ENCODE measurements at regions not wholly inside any gene's neighbourhood (a gene's known extent, or its start where the extent isn't known, plus 50 kb on each side); places are given as distances from the start of the nearest gene placed in this dataset.
"Not testable (repeated sequence)": the region's sequence is repeated elsewhere in the genome, so short reads cannot be mapped to it uniquely, and the experiment has no call there.

DNA sequence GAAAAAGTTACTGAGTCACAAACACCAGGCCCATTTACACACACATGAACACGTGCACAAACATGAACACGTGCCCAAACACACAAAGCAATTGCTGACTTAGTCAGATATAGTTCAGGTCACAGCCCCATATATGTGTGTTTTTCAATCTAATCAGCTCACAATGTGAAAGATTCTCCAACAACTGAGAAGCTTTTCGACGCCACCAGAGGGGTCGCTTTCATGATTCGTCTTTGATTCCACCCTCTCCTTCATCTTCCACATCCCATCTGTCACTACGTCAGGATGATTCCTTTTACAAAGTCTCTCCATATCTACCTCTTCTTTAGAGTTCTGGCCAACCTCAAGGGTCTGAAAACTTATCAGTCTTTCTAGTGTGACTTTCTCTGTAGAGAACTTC, 188.7 kb upstream of the LRRC61 start:
- WGBS, 3 donors, result 89 to 92% (median 89%) methylated on average over 7 of the region's 7 CpGs
- DNase-seq, result not testable (repeated sequence)

DNA sequence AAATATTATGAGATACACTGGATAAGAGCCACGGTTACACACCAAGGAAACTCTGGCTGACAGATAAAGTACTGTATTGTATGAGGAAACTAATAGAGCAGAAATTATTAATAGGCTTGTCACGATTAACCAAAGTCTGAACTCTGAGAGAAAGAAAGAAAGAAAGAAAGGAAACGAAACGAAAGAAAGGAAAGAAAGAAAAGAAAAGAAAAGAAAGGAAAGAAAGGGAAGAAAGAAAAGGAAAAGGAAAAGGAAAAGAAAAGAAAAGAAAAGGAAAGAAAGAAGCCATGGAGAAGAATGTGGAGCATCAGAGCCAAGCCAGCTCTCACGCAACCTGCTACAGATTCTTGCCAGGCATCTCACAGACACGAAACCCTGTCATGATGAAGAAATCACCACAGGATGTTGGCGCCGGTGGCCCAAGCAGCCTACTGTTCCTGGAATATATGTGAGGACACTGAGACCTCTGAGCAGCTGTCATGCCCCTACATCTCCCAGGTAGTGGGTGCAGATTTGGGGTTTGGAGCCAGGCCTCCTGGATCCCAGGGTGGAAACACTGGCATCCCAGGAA, 187.4 kb upstream of the LRRC61 start:
- not testable (repeated sequence) for H3K9me3 ChIP-seq (ENCODE audit: control insufficient read depth in 2 of 2, insufficient read depth in 1 of 2, low read depth in 1 of 2, low read length in 1 of 2); H3K27ac ChIP-seq (ENCODE audit: low read depth in 1 of 3, low read length in 2 of 3); H3K4me3 ChIP-seq (ENCODE audit: low read depth in 1 of 3, low read length in 3 of 3); DNase-seq; H3K27me3 ChIP-seq (ENCODE audit: control insufficient read depth in 3 of 3, insufficient read depth in 3 of 3, low read length in 3 of 3); H3K4me1 ChIP-seq (ENCODE audit: control insufficient read depth in 3 of 3, insufficient read depth in 2 of 3, low read depth in 1 of 3, low read length in 2 of 3); FAIRE-seq; H3K36me3 ChIP-seq (ENCODE audit: control insufficient read depth in 3 of 3, insufficient read depth in 2 of 3, low read depth in 1 of 3, low read length in 3 of 3)
- 69 to 78% (median 71%) methylated on average over 8 of the region's 8 CpGs for WGBS, 3 donors

More for the DNA sequence above, 188.7 kb upstream of the LRRC61 start:
- H3K4me3 ChIP-seq (ENCODE audit: low read depth in 1 of 3, low read length in 3 of 3); H3K27me3 ChIP-seq (ENCODE audit: control insufficient read depth in 3 of 3, insufficient read depth in 3 of 3, low read length in 3 of 3); H3K27ac ChIP-seq (ENCODE audit: low read depth in 1 of 3, low read length in 2 of 3); H3K4me1 ChIP-seq (ENCODE audit: control insufficient read depth in 3 of 3, insufficient read depth in 2 of 3, low read depth in 1 of 3, low read length in 2 of 3); H3K9me3 ChIP-seq (ENCODE audit: control insufficient read depth in 2 of 2, insufficient read depth in 1 of 2, low read depth in 1 of 2, low read length in 1 of 2); H3K36me3 ChIP-seq (ENCODE audit: control insufficient read depth in 3 of 3, insufficient read depth in 2 of 3, low read depth in 1 of 3, low read length in 3 of 3); FAIRE-seq: not testable (repeated sequence)

DNA sequence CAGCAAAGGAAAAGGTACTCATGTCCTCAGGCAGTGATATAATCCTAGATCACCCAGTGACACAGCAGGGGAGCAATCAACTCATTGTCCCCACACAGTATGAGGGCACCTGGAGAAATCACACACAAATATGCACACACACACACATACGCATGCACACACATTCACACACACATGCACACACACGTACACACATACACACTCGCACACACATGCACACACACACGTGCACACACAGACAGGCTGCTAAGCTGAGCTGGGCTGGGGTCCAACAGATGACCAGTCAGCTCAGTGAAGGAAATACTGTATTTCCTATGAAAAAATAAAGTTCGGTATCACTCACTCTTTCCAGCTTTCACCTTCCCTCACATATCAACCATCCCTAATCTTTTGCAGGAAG, 183.3 kb upstream of the LRRC61 start:
- H3K27me3 ChIP-seq (ENCODE audit: control insufficient read depth in 3 of 3, insufficient read depth in 3 of 3, low read length in 3 of 3); DNase-seq; H3K9me3 ChIP-seq (ENCODE audit: control insufficient read depth in 2 of 2, insufficient read depth in 1 of 2, low read depth in 1 of 2, low read length in 1 of 2); H3K4me1 ChIP-seq (ENCODE audit: control insufficient read depth in 3 of 3, insufficient read depth in 2 of 3, low read depth in 1 of 3, low read length in 2 of 3); H3K4me3 ChIP-seq (ENCODE audit: low read depth in 1 of 3, low read length in 3 of 3); H3K27ac ChIP-seq (ENCODE audit: low read depth in 1 of 3, low read length in 2 of 3); H3K36me3 ChIP-seq (ENCODE audit: control insufficient read depth in 3 of 3, insufficient read depth in 2 of 3, low read depth in 1 of 3, low read length in 3 of 3); FAIRE-seq: not testable (repeated sequence)
- 85 to 93% (median 86%) methylated on average over 5 of the region's 5 CpGs for WGBS, 3 donors

DNA sequence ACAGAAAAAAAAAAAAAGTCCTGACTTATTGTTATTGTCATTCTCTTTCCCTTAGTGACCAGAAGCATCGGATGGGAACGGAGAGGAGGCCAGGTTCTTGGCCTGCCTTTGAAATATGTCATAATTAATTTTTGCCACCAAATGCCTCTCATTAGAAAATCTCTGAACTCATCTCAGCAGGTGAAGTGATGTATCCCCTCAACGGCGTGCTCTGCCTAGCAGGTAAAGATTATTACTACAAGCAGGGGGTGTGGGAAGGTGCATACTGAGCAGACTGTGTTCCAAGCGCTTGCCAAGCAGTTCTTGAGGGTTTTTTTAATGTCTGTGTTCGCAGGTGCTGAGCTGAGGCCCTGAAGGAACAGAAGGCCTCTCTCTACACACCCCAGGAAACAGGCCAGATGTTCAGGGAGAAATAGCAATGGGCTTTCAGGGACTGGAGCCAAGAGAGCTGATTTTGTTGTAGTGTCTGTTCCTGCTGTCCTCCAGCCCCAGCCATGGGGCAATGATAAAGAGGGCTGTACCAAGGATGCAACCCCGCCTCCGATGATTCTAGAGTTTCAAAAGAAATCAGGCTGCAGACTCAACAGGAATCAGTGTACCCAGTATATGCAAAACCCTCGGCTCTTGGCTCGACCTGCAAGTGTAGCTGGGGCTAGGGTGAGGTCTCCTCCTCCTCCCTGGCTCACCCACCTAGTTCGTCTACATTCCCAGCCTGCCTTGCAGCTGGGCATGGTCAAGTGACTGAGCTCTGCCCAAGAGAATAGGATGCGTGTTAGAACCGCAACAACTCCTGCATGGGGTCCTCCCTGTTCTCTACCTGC, 181.4 kb upstream of the LRRC61 start:
- WGBS, 3 donors, result 75 to 84% (median 79%) methylated on average over 10 to 12 of the region's 13 CpGs

DNA sequence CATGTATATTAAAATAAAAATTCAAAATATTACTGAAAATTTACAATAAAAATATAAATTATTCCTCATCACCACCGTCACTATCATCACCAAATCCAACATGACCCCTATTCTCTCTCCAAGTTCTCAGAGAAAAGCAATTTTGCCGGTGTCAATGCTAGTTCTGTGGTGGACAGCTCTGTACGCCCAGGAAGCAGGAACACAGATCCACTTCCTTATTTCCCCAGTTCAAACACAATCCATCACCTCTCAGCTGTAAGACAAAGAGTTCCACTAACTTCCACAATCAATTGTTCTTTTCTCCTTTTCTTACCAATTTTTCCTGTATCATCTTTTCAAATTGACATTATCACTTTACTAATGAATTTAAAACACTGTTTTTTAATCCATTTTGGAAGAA, 177.0 kb upstream of the LRRC61 start:
- FAIRE-seq; H3K36me3 ChIP-seq (ENCODE audit: control insufficient read depth in 3 of 3, insufficient read depth in 2 of 3, low read depth in 1 of 3, low read length in 3 of 3); H3K9me3 ChIP-seq (ENCODE audit: control insufficient read depth in 2 of 2, insufficient read depth in 1 of 2, low read depth in 1 of 2, low read length in 1 of 2); DNase-seq; H3K4me1 ChIP-seq (ENCODE audit: control insufficient read depth in 3 of 3, insufficient read depth in 2 of 3, low read depth in 1 of 3, low read length in 2 of 3); H3K27ac ChIP-seq (ENCODE audit: low read depth in 1 of 3, low read length in 2 of 3); H3K27me3 ChIP-seq (ENCODE audit: control insufficient read depth in 3 of 3, insufficient read depth in 3 of 3, low read length in 3 of 3); H3K4me3 ChIP-seq (ENCODE audit: low read depth in 1 of 3, low read length in 3 of 3): not testable (repeated sequence)
- WGBS, 3 donors, result 68 to 81% (median 74%) methylated on average over 2 to 3 of the region's 3 CpGs

More for the DNA sequence above, 181.4 kb upstream of the LRRC61 start:
- DNase-seq; H3K4me1 ChIP-seq (ENCODE audit: control insufficient read depth in 3 of 3, insufficient read depth in 2 of 3, low read depth in 1 of 3, low read length in 2 of 3); H3K9me3 ChIP-seq (ENCODE audit: control insufficient read depth in 2 of 2, insufficient read depth in 1 of 2, low read depth in 1 of 2, low read length in 1 of 2); H3K36me3 ChIP-seq (ENCODE audit: control insufficient read depth in 3 of 3, insufficient read depth in 2 of 3, low read depth in 1 of 3, low read length in 3 of 3); FAIRE-seq; H3K4me3 ChIP-seq (ENCODE audit: low read depth in 1 of 3, low read length in 3 of 3); H3K27ac ChIP-seq (ENCODE audit: low read depth in 1 of 3, low read length in 2 of 3); H3K27me3 ChIP-seq (ENCODE audit: control insufficient read depth in 3 of 3, insufficient read depth in 3 of 3, low read length in 3 of 3): not testable (repeated sequence)

DNA sequence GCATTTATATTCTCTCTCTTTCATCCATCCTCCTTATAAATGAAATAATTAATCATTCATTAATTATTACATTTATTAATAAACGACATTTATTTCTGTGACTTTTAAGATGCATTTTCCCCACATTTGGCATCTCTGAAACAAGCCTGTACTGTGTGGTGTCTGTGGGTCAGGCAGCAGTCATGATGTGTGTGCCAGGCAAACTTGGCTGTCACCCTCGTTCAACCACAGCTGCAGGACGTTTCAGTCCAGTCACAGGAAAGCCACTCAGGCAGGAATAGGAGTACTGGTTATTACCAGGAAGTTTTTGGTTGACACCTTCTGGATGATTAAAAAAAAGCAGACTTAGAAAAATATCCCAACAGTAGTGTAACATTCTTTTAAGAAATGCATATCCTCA, 175.6 kb upstream of the LRRC61 start:
- not testable (repeated sequence) for H3K9me3 ChIP-seq (ENCODE audit: control insufficient read depth in 2 of 2, insufficient read depth in 1 of 2, low read depth in 1 of 2, low read length in 1 of 2); H3K36me3 ChIP-seq (ENCODE audit: control insufficient read depth in 3 of 3, insufficient read depth in 2 of 3, low read depth in 1 of 3, low read length in 3 of 3); H3K27ac ChIP-seq (ENCODE audit: low read depth in 1 of 3, low read length in 2 of 3); H3K4me3 ChIP-seq (ENCODE audit: low read depth in 1 of 3, low read length in 3 of 3); FAIRE-seq; DNase-seq; H3K27me3 ChIP-seq (ENCODE audit: control insufficient read depth in 3 of 3, insufficient read depth in 3 of 3, low read length in 3 of 3); H3K4me1 ChIP-seq (ENCODE audit: control insufficient read depth in 3 of 3, insufficient read depth in 2 of 3, low read depth in 1 of 3, low read length in 2 of 3)
- 45 to 53% (median 53%) methylated on average over 3 of the region's 3 CpGs for WGBS, 3 donors

DNA sequence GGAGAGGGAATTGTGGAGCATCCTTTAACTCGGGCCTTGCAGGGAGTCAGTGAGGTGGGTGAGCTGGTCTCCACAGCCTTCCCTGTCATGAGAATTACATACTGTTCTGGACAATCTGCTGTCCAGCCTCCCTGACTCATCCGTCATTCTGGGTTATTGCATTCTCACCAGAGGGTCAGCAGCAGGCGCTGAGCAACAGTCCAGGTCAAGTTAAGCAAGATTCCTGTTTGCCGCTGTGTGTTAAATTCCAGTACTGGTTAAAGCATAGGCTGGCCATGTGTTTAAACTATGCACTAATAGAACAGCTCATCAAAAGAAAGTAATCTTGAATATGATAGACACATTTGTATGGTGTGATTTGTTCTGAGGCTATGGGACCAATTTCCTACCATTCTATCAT, 167.1 kb upstream of the LRRC61 start:
- FAIRE-seq; DNase-seq; H3K4me3 ChIP-seq (ENCODE audit: low read depth in 1 of 3, low read length in 3 of 3); H3K9me3 ChIP-seq (ENCODE audit: control insufficient read depth in 2 of 2, insufficient read depth in 1 of 2, low read depth in 1 of 2, low read length in 1 of 2); H3K27me3 ChIP-seq (ENCODE audit: control insufficient read depth in 3 of 3, insufficient read depth in 3 of 3, low read length in 3 of 3); H3K4me1 ChIP-seq (ENCODE audit: control insufficient read depth in 3 of 3, insufficient read depth in 2 of 3, low read depth in 1 of 3, low read length in 2 of 3); H3K27ac ChIP-seq (ENCODE audit: low read depth in 1 of 3, low read length in 2 of 3); H3K36me3 ChIP-seq (ENCODE audit: control insufficient read depth in 3 of 3, insufficient read depth in 2 of 3, low read depth in 1 of 3, low read length in 3 of 3): not testable (repeated sequence)
- 91% methylated on average over 4 of the region's 4 CpGs for WGBS, 3 donors

DNA sequence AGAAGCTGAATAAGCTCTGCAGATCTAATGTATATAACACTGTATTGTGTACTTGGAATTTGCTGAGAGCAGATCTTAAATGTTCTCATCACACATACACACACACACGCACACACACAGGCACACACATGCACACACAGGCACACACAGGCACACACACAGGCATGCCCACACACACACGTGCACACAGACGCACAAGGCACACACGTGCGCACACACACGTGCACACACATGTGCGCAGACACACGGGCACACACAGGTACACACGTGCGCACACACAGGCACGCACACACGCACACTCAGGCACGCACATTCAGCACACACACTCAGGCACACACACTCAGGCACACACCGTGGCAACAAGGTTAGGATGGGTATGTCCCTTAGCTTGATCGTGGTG, 164.5 kb upstream of the LRRC61 start:
- FAIRE-seq; H3K4me3 ChIP-seq (ENCODE audit: low read depth in 1 of 3, low read length in 3 of 3); H3K4me1 ChIP-seq (ENCODE audit: control insufficient read depth in 3 of 3, insufficient read depth in 2 of 3, low read depth in 1 of 3, low read length in 2 of 3); DNase-seq; H3K27ac ChIP-seq (ENCODE audit: low read depth in 1 of 3, low read length in 2 of 3); H3K9me3 ChIP-seq (ENCODE audit: control insufficient read depth in 2 of 2, insufficient read depth in 1 of 2, low read depth in 1 of 2, low read length in 1 of 2); H3K36me3 ChIP-seq (ENCODE audit: control insufficient read depth in 3 of 3, insufficient read depth in 2 of 3, low read depth in 1 of 3, low read length in 3 of 3); H3K27me3 ChIP-seq (ENCODE audit: control insufficient read depth in 3 of 3, insufficient read depth in 3 of 3, low read length in 3 of 3): not testable (repeated sequence)
- WGBS, 3 donors, result 85 to 90% (median 87%) methylated on average over 15 of the region's 15 CpGs
